ENCODE measurements at regions not wholly inside any gene's neighbourhood (a gene's known extent, or its start where the extent isn't known, plus 50 kb on each side); places are given as distances from the start of the nearest gene placed in this dataset.

- TF ChIP-seq CTCF (IDR thresholded peaks at IDR 0.05; ENCODE audit: low read length) (no peak), EZH2 (IDR thresholded peaks at IDR 0.05; ENCODE audit: borderline replicate concordance, low read length) (no peak)
Measured at GRCh38 chr1:187839873-187840272, 1011.1 kb downstream of the PLA2G4A start.
